Ammon's horn (tissue), 1 donor: ENCODE measurements at regions not wholly inside any gene's neighbourhood (a gene's known extent, or its start where the extent isn't known, plus 50 kb on each side); places are given as distances from the start of the nearest gene placed in this dataset.

Experiments
- DNase-seq: peaks from one replicate; pipeline ENCODE4 v3.0.0-alpha.2; 2016; ENCODE audit warnings: low spot score

DNA sequence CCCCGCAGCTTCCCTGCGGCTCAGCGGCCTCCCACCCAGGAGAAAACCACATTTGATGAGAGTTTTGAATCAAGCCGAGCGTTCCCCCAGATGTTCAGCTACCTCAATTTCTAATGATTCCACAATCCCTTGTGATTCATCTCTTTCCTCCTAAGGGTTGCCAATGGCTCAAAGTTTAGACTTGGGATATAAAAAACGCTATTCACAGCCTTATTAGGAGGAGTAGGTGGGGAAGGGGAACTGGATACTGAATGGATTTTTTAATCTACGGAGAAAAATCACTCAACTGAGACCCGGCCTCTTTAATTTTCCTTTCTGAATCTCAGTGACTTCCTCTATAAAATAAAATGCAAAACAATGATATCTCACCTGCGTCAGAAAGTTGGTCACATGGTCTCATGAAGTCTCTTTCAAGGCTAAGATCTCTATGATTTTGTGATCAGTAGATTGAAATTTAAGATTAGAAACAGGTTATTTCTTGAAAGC lies 192.6 kb upstream of the TCF4 start:
- no peak for DNase-seq

GRCh38 chr18:55779691-55780585 lies 191.9 kb upstream of the TCF4 start:
- DNase-seq = peak; percentile 70

GRCh38 chr18:55778788-55779690 lies 191.0 kb upstream of the TCF4 start:
- peak; percentile 24 for DNase-seq

DNA sequence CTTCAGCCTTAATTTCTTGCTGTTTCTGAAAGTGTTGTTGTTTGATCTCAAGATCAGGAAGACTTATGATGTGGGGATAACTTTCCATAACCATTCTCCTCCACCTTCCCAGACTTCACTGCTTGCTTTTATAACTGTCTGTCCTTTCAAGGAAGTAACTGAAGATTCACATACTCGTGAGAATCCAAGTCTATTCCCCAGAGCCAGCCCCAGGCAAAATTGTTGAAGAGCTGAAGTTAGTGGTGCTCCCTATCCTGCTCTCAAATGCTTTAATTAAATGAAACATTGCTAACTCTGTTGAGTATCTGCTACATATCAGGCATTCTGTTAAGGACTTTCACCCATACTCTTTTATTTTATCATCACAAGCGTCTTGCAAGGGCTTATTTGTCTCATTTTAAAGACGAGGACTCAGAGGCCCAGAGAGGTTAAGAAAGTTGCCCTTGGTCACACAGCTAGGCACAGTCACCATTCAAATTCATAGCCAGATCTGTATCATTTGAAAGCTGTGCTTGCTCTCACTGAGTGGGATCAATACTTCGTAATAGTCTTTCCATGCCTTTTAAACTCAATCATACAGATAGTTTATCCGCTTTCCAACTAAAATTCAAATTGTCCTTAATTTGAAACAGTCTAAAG lies 189.8 kb upstream of the TCF4 start:
- no peak for DNase-seq

GRCh38 chr18:55775972-55776371 lies 188.0 kb upstream of the TCF4 start:
- DNase-seq = no peak

DNA sequence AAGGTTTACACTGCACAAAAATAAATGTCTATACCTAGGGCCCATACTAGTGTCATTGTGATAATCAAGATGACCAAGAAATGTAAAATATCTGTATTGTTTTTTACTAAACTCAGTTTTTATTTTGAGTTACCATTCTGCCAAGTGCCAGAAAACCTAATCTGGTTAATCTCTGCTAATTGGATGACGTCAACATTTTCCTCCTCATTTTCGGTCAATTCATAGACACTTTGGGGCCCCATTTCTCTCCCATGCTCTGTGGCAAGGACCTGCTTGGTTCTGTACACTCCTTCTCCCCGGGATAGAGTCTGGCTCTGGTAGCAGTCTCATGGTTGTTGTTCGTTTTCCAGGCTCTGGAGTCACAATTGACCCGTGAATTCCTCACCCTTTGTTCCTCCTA lies 186.5 kb upstream of the TCF4 start:
- no peak for DNase-seq

- DNase-seq = no peak
These were observed 180.3 kb upstream of the TCF4 start for GRCh38 chr18:55768255-55768654.

GRCh38 chr18:55764386-55764785 lies 176.4 kb upstream of the TCF4 start:
- no peak for DNase-seq

DNA sequence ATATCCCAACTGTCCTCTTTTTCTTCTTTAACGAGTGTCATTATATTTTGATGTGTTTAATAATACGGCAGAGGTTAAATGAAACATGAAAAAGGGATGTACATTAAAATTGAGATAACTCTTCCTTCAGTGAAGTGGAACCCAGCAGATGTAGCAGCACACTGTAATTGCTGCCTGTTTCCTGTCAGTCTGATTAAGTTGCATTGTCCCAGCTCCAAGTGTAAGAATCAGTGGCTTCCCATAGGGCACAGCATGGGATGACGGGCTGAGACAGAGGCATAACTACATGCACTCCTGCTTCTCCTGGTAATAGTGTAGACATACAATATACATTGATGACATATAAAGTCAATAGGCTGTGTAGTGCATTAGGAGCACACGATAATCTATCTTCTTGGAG lies 175.8 kb upstream of the TCF4 start:
- DNase-seq = no peak

DNA sequence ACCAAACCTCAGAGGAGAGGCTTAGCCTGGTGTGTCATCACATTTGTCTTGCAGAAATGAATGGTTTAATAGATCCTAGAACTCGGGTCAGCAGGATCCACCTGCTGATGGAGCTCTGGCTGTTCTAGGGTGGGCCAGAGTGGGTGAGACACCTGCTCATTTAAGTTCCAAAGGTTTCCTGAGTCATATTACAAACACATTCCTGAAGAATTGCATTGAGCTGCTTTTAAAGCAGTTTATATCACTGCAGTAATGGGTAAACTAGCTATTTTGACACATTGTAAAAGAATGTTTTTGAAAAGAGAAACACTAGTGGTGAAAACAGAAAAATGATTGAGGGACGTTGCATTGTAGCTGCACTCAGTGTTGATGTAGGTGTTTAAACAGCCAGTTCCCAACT lies 175.3 kb upstream of the TCF4 start:
- no peak for DNase-seq

- DNase-seq = no peak
These were observed 174.4 kb upstream of the TCF4 start for GRCh38 chr18:55762424-55762823.

GRCh38 chr18:55753643-55754263 lies 165.8 kb upstream of the TCF4 start:
- no peak for DNase-seq

GRCh38 chr18:55751476-55751875 lies 163.5 kb upstream of the TCF4 start:
- no peak for DNase-seq

DNA sequence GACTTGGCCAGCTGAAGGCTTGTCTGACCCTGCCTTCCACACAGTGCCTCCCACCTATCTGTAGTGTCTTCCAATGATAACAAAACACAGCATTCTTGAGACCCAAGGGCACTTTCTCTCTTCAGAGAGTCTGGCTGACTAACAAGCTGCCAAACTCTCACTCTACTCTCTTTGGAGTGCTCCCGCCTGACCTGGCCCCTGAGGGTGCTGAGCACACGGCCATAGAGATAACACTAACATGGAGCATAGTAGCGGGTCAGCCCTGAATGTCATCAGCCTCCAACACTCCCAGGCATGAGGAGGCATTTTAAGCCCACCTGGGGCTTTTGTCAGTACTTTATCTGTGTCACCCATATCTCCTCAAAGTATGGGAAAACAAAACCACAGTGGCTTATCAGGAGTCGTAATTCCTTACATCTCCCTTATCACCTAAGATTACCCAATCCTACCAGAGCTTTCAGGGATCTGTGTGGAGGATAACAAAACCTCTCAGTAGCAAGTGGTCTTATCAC lies 160.3 kb upstream of the TCF4 start:
- DNase-seq = no peak

GRCh38 chr18:55744206-55744605 lies 156.2 kb upstream of the TCF4 start:
- DNase-seq = no peak

DNA sequence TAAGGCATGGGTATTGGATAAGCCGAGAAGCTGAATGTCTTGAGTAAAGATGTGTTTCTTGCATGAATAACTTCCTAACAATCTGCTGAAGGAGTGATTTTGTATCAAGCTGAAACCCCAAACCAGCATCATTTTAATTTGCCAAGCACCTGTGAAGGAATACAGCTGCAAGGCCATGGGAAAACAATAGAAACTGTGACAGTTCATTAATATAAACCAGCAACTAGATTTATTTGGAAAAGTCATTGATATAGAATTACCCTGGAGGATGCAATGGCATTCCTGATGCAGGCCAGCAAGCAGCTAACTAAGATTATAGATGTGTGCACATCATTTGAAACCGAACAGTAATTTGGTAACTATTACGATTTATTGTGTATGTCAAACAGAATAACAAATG lies 155.7 kb upstream of the TCF4 start:
- no peak for DNase-seq

GRCh38 chr18:55743133-55743532 lies 155.1 kb upstream of the TCF4 start:
- DNase-seq = no peak

DNA sequence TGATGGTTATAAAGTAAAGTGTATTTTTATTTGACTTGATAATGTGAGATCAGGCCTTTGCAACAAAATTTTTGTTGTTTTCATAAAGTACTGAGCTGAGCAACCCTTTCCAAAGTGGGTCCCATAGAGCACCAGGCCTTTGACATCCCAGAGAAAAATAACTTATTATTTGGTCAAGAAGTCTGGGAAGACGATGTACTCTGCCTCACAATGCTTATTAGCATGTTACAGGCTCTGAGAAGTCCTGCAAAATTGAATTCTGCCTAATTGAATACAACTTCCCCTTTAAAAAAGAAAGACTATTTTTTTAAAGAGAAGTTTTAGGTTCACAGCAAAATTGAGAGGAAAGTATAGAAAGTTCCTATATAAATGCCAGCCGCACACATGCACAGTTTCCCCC lies 151.5 kb upstream of the TCF4 start:
- no peak for DNase-seq

DNA sequence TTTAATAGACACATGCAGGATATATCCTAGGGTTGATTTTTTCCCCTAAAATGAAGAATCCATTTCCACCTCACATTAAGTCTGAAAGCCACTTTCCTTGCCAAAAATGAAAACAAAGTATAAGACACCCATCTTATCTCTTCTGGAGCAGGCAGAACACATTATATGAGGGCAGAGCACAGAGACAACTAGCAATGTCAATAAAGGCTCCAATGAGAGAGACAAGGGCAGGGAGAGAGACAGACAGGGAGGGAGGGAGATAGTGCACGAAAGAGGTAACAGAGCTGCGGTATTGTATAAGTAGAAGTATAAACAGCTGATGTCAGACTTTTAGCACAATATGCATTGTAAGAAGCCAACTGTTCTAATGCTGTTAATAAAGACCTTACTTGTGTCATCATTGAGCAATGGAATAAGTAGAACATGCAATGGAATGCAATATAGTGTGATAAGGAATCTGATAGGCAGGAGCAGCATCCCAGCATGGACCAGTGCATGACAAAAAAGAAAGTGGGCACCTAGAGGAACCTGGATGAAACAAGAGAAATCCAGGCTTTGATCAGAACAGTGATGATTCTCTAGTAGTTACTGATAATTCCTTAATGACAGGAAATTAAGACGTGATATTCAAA lies 150.6 kb upstream of the TCF4 start:
- DNase-seq = no peak

- no peak for DNase-seq
These were observed 149.9 kb upstream of the TCF4 start for GRCh38 chr18:55737781-55738468.

GRCh38 chr18:55737266-55737665 lies 149.3 kb upstream of the TCF4 start:
- no peak for DNase-seq
